ENCODE measurements at regions not wholly inside any gene's neighbourhood (a gene's known extent, or its start where the extent isn't known, plus 50 kb on each side); places are given as distances from the start of the nearest gene placed in this dataset.

- ChIA-PET CTCF (ENCODE audit: unreplicated experiment) (no interaction called here), POLR2A (no interaction called here)
- Histone ChIP-seq H3K4me1 (ENCODE audit: insufficient read depth, low read length, poor library complexity, severe bottlenecking) (no peaks in the 10 kb centered on the region), H3K9me2 (ENCODE audit: insufficient read depth, low read length) (no peaks in the 10 kb centered on the region), H3K79me2 (ENCODE audit: insufficient read depth, low read depth, low read length) (no peaks in the 10 kb centered on the region), H3K27ac (ENCODE audit: low read depth, low read length, poor library complexity, severe bottlenecking) (no peak overlapping the region), H4K20me1 (ENCODE audit: insufficient read depth, low read length) (no peaks in the 10 kb centered on the region), H2AFZ (ENCODE audit: low read length) (no peak overlapping the region), H3K36me3 (ENCODE audit: insufficient read depth, low read length) (no peaks in the 10 kb centered on the region), H3K4me2 (ENCODE audit: low read length) (no peak overlapping the region), H3K4me3 (ENCODE audit: low read depth, low read length, poor library complexity, severe bottlenecking) (no peak overlapping the region), H3K9me3 (ENCODE audit: low read length) (no peaks in the 10 kb centered on the region)
- DNase-seq (ENCODE audit: low spot score): no peak
- TF ChIP-seq EZH2phosphoT487 (IDR thresholded peaks at IDR 0.05; ENCODE audit: borderline replicate concordance, low read depth, low read length) (no peak), CTCF (conservative IDR thresholded peaks at IDR 0.05; ENCODE audit: low read length) (no peak)
- BruUV-seq (replicated peaks): no TSS peak
- intact Hi-C loops (cut with micrococcal nuclease; ENCODE audit: unreplicated experiment): no loop called here
These were observed 305.9 kb downstream of the BRINP2 start for GRCh38 chr1:177476676-177477075.

- H3K27ac ChIP-seq (ENCODE audit: low read depth, low read length, poor library complexity, severe bottlenecking): no peak overlapping the region
- H3K9me3 ChIP-seq (ENCODE audit: low read length): no peaks in the 10 kb centered on the region
- CTCF ChIA-PET (ENCODE audit: unreplicated experiment): interaction anchor here (0.6 kb wide), 1 partner anchor 400 kb away, joined by 3 read pairs; no protein-coding TSS in a partner anchor
- no peaks in the 10 kb centered on the region for H4K20me1 ChIP-seq (ENCODE audit: insufficient read depth, low read length)
- H3K4me2 ChIP-seq (ENCODE audit: low read length): no peak overlapping the region
- no peak overlapping the region for H3K4me3 ChIP-seq (ENCODE audit: low read depth, low read length, poor library complexity, severe bottlenecking)
- POLR2A ChIA-PET: no interaction called here
- TF ChIP-seq EZH2phosphoT487 (IDR thresholded peaks at IDR 0.05; ENCODE audit: borderline replicate concordance, low read depth, low read length): no peak
- no peak for TF ChIP-seq CTCF (conservative IDR thresholded peaks at IDR 0.05; ENCODE audit: low read length)
- no peaks in the 10 kb centered on the region for H3K9me2 ChIP-seq (ENCODE audit: insufficient read depth, low read length)
- no peaks in the 10 kb centered on the region for H3K4me1 ChIP-seq (ENCODE audit: insufficient read depth, low read length, poor library complexity, severe bottlenecking)
- no peak for DNase-seq (ENCODE audit: low spot score)
- intact Hi-C loops (cut with micrococcal nuclease; ENCODE audit: unreplicated experiment): no loop called here
- no peaks in the 10 kb centered on the region for H3K79me2 ChIP-seq (ENCODE audit: insufficient read depth, low read depth, low read length)
- H3K36me3 ChIP-seq (ENCODE audit: insufficient read depth, low read length): no peaks in the 10 kb centered on the region
- BruUV-seq (replicated peaks): no TSS peak
- H2AFZ ChIP-seq (ENCODE audit: low read length): no peak overlapping the region
These were observed 301.8 kb downstream of the BRINP2 start for GRCh38 chr1:177472567-177472966.

- BruUV-seq (replicated peaks): no TSS peak
- Histone ChIP-seq H4K20me1 (ENCODE audit: insufficient read depth, low read length) (no peaks in the 10 kb centered on the region), H3K4me1 (ENCODE audit: insufficient read depth, low read length, poor library complexity, severe bottlenecking) (no peaks in the 10 kb centered on the region), H3K36me3 (ENCODE audit: insufficient read depth, low read length) (no peaks in the 10 kb centered on the region), H3K9me3 (ENCODE audit: low read length) (no peaks in the 10 kb centered on the region), H3K4me3 (ENCODE audit: low read depth, low read length, poor library complexity, severe bottlenecking) (no peak overlapping the region), H3K4me2 (ENCODE audit: low read length) (no peak overlapping the region), H3K27ac (ENCODE audit: low read depth, low read length, poor library complexity, severe bottlenecking) (no peak overlapping the region), H3K9me2 (ENCODE audit: insufficient read depth, low read length) (no peaks in the 10 kb centered on the region), H3K79me2 (ENCODE audit: insufficient read depth, low read depth, low read length) (no peaks in the 10 kb centered on the region), H2AFZ (ENCODE audit: low read length) (no peak overlapping the region)
- ChIA-PET POLR2A (no interaction called here), CTCF (ENCODE audit: unreplicated experiment) (no interaction called here)
- TF ChIP-seq CTCF (conservative IDR thresholded peaks at IDR 0.05; ENCODE audit: low read length) (no peak), EZH2phosphoT487 (IDR thresholded peaks at IDR 0.05; ENCODE audit: borderline replicate concordance, low read depth, low read length) (no peak)
- DNase-seq (ENCODE audit: low spot score): no peak
- intact Hi-C loops (cut with micrococcal nuclease; ENCODE audit: unreplicated experiment): no loop called here
These were observed 300.5 kb downstream of the BRINP2 start for GRCh38 chr1:177471244-177471643.

All from OCI-LY7 (cell line).